IMR-90 (cell line): ENCODE measurements at regions not wholly inside any gene's neighbourhood (a gene's known extent, or its start where the extent isn't known, plus 50 kb on each side); places are given as distances from the start of the nearest gene placed in this dataset.

Source experiments
- ATAC-seq: fragments of 200-7000 bp; cut with Tn5 transposase; 2 replicates; pipeline ENCODE4 v1.9.1; 2020; ENCODE audit warnings: low read depth, mild to moderate bottlenecking, moderate library complexity
- BruUV-seq: library from RNA; stranded (reverse); fragments of 400-500 nt; replicated peaks from 2 replicates; lab custom pipeline; 2021; lab: Mats Ljungman, UMichigan
- CTCF ChIA-PET: fragments of 300-600 bp; formaldehyde crosslinking; extraction: SDS; loops from one replicate; lab custom pipeline; 2021; ENCODE audit warnings: antibody characterized with exemption; lab: Yijun Ruan, JAX
- POLR2A ChIA-PET: fragments of 300-600 bp; sonication (Branson Sonifier 250); formaldehyde crosslinking; loops from one replicate; lab custom pipeline; 2022; ENCODE audit warnings: antibody characterized with exemption; ENCODE audit not compliant: unreplicated experiment; lab: Charles Lee
- DNase-seq: peaks from one replicate; pipeline ENCODE4 v3.0.0; 2013
- H2AFZ ChIP-seq: replicated peaks from 2 replicates; pipeline ENCODE3; 2013; ENCODE audit warnings: low read length, mild to moderate bottlenecking; ENCODE audit not compliant: poor library complexity
- H2AK5ac ChIP-seq: 2 replicates; pipeline ENCODE4 v1.6.1; 2013; ENCODE audit warnings: low read depth, low read length, inconsistent platforms
- H2AK9ac ChIP-seq: replicated peaks from 2 replicates; pipeline ENCODE3; 2013; ENCODE audit warnings: mild to moderate bottlenecking, low read depth, low read length, moderate library complexity; ENCODE audit not compliant: poor library complexity
- H2BK120ac ChIP-seq: 2 replicates; pipeline ENCODE4 v1.6.1; 2013; ENCODE audit warnings: low read depth, low read length, inconsistent platforms
- H2BK15ac ChIP-seq: 3 replicates; pipeline ENCODE4 v1.6.1; 2013; ENCODE audit warnings: low read depth, low read length, inconsistent platforms
- H2BK20ac ChIP-seq: 2 replicates; pipeline ENCODE4 v1.6.1; 2013; ENCODE audit warnings: low read depth, mild to moderate bottlenecking, inconsistent platforms, low read length, moderate library complexity
- H2BK5ac ChIP-seq: 2 replicates; pipeline ENCODE4 v1.6.1; 2013; ENCODE audit warnings: mild to moderate bottlenecking, low read depth, low read length, inconsistent platforms; ENCODE audit not compliant: poor library complexity, severe bottlenecking
- H3K14ac ChIP-seq: replicated peaks from 2 replicates; pipeline ENCODE4 v1.6.1; 2013; ENCODE audit warnings: low read depth, low read length, inconsistent platforms
- H3K18ac ChIP-seq: 2 replicates; pipeline ENCODE4 v1.6.1; 2013; ENCODE audit warnings: low read depth, low read length, control low read depth
- H3K23ac ChIP-seq: 2 replicates; pipeline ENCODE4 v1.6.1; 2013; ENCODE audit warnings: low read depth, low read length, inconsistent platforms
- H3K27ac ChIP-seq: 2 replicates; pipeline ENCODE4 v1.5.1; 2013; ENCODE audit warnings: mild to moderate bottlenecking, control low read depth, low read length; ENCODE audit not compliant: insufficient read depth
- H3K27me3 ChIP-seq: 2 replicates; pipeline ENCODE4 v1.6.1; 2013; ENCODE audit warnings: low read length; ENCODE audit not compliant: control insufficient read depth, insufficient read depth
- H3K36me3 ChIP-seq: 2 replicates; pipeline ENCODE4 v1.6.1; 2013; ENCODE audit warnings: low read length, mixed read lengths; ENCODE audit not compliant: control insufficient read depth, insufficient read depth
- H3K4ac ChIP-seq: 2 replicates; pipeline ENCODE4 v1.6.1; 2013; ENCODE audit warnings: low read depth, low read length, inconsistent platforms
- H3K4me1 ChIP-seq: 2 replicates; pipeline ENCODE4 v1.6.1; 2013; ENCODE audit warnings: low read length, mixed read lengths; ENCODE audit not compliant: control insufficient read depth, insufficient read depth
- H3K4me2 ChIP-seq: 2 replicates; pipeline ENCODE4 v1.6.1; 2013; ENCODE audit warnings: low read depth, mild to moderate bottlenecking, control low read depth, low read length, moderate library complexity
- H3K4me3 ChIP-seq: 2 replicates; pipeline ENCODE4 v1.5.1; 2013; ENCODE audit warnings: low read depth, mild to moderate bottlenecking, control low read depth, low read length, moderate library complexity; ENCODE audit not compliant: insufficient read depth
- H3K56ac ChIP-seq: 2 replicates; pipeline ENCODE4 v1.6.1; 2013; ENCODE audit warnings: low read length, inconsistent platforms; ENCODE audit not compliant: insufficient read depth; ENCODE audit errors: extremely low read depth
- H3K79me1 ChIP-seq, 2 experiments: 2 replicates each; pipeline ENCODE4 v1.6.1; 2013; ENCODE audit warnings: low read length in 2 of 2, inconsistent platforms in 1 of 2, low read depth in 1 of 2
- H3K9ac ChIP-seq: 2 replicates; pipeline ENCODE4 v1.6.1; 2013; ENCODE audit warnings: low read depth, low read length, control low read depth
- H3K9me1 ChIP-seq: 2 replicates; pipeline ENCODE4 v1.6.1; 2013; ENCODE audit warnings: low read length, inconsistent platforms; ENCODE audit not compliant: insufficient read depth
- H3K9me3 ChIP-seq: 2 replicates; pipeline ENCODE4 v1.6.1; 2013; ENCODE audit warnings: low read length; ENCODE audit not compliant: control insufficient read depth, insufficient read depth
- H4K20me1 ChIP-seq: 2 replicates; pipeline ENCODE4 v1.6.1; 2013; ENCODE audit warnings: low read length, inconsistent platforms; ENCODE audit not compliant: insufficient read depth
- H4K5ac ChIP-seq: 2 replicates; pipeline ENCODE4 v1.6.1; 2013; ENCODE audit warnings: mild to moderate bottlenecking, low read depth, low read length, control low read depth
- H4K8ac ChIP-seq, 2 experiments: 2 replicates each; pipeline ENCODE4 v1.6.1; 2013; ENCODE audit warnings: low read depth in 2 of 2, low read length in 2 of 2, control low read depth in 1 of 2, inconsistent platforms in 1 of 2
- H4K91ac ChIP-seq: 2 replicates; pipeline ENCODE4 v1.6.1; 2013; ENCODE audit warnings: low read depth, low read length, inconsistent platforms; ENCODE audit not compliant: insufficient read depth
- BHLHE40 ChIP-seq: fragments of 150-350 bp; IDR thresholded peaks from 2 replicates; pipeline ENCODE4 v1.6.1; 2016; ENCODE audit warnings: mild to moderate bottlenecking, low read depth, low read length
- CEBPB ChIP-seq: IDR thresholded peaks from 2 replicates; pipeline ENCODE4 v1.6.1; 2012; ENCODE audit warnings: low read depth, low read length, improper control_type of control experiment
- CHD1 ChIP-seq: IDR thresholded peaks from 2 replicates; pipeline ENCODE4 v1.6.1; 2012; ENCODE audit warnings: low read depth, low read length, improper control_type of control experiment
- CTCF ChIP-seq: conservative IDR thresholded peaks from 2 replicates; pipeline ENCODE4 v1.5.1; 2012; ENCODE audit warnings: mild to moderate bottlenecking, low read depth, low read length, improper control_type of control experiment
- ELK1 ChIP-seq: fragments of 150-350 bp; IDR thresholded peaks from 2 replicates; pipeline ENCODE4 v1.6.1; 2016; ENCODE audit warnings: low read depth, mild to moderate bottlenecking, low read length, moderate library complexity, borderline replicate concordance
- FOS ChIP-seq: fragments of 150-350 bp; IDR thresholded peaks from 2 replicates; pipeline ENCODE4 v1.6.1; 2016; ENCODE audit warnings: low read depth, low read length
- MAFK ChIP-seq: IDR thresholded peaks from 2 replicates; pipeline ENCODE4 v1.6.1; 2012; ENCODE audit warnings: low read depth, low read length, improper control_type of control experiment
- MAZ ChIP-seq: IDR thresholded peaks from 2 replicates; pipeline ENCODE4 v1.6.1; 2012; ENCODE audit warnings: low read depth, mild to moderate bottlenecking, low read length, improper control_type of control experiment, moderate library complexity, borderline replicate concordance
- MXI1 ChIP-seq: IDR thresholded peaks from 2 replicates; pipeline ENCODE4 v1.6.1; 2012; ENCODE audit warnings: low read depth, mild to moderate bottlenecking, low read length, moderate library complexity, borderline replicate concordance
- NFE2L2 ChIP-seq: fragments of 150-350 bp; IDR thresholded peaks from 2 replicates; pipeline ENCODE4 v1.6.1; 2016; ENCODE audit warnings: low read depth, mild to moderate bottlenecking, low read length
- POLR2A ChIP-seq: IDR thresholded peaks from 2 replicates; pipeline ENCODE4 v1.6.1; 2012; ENCODE audit warnings: mild to moderate bottlenecking, low read depth, low read length
- RAD21 ChIP-seq: IDR thresholded peaks from 2 replicates; pipeline ENCODE4 v1.6.1; 2012; ENCODE audit warnings: low read length, improper control_type of control experiment
- RCOR1 ChIP-seq: IDR thresholded peaks from 2 replicates; pipeline ENCODE4 v1.6.1; 2012; ENCODE audit warnings: mild to moderate bottlenecking, low read length, improper control_type of control experiment; ENCODE audit not compliant: insufficient replicate concordance
- RFX5 ChIP-seq: IDR thresholded peaks from 2 replicates; pipeline ENCODE4 v1.8.0; 2012; ENCODE audit warnings: low read depth, mild to moderate bottlenecking, low read length, moderate library complexity
- SMC3 ChIP-seq: fragments of 150-350 bp; IDR thresholded peaks from 2 replicates; pipeline ENCODE4 v1.6.1; 2016; ENCODE audit warnings: low read depth, mild to moderate bottlenecking, antibody characterized with exemption, low read length, moderate library complexity
- USF2 ChIP-seq: fragments of 150-350 bp; IDR thresholded peaks from 2 replicates; pipeline ENCODE4 v1.6.1; 2017; ENCODE audit warnings: mild to moderate bottlenecking, antibody characterized with exemption, low read length, low read depth
- WGBS, 2 experiments: methylation state at CpG; one replicate each; pipeline versions ENCODE4 v1.1.5 to v1.1.7; 2013; ENCODE audit warnings: missing lambda C conversion rate in 2 of 2; ENCODE audit not compliant: insufficient read length in 1 of 2; ENCODE audit errors: extremely low coverage in 2 of 2; 5-methylcytosine and 5-hydroxymethylcytosine counted together
- dilution Hi-C: fragments of 300-500 bp; cut with HindIII; formaldehyde crosslinking; loops from one replicate; pipeline ENCODE4 v1.14.3; 2018; ENCODE audit warnings: low sequenced_read_pairs; ENCODE audit not compliant: unreplicated experiment
- in situ Hi-C: fragments of 300-500 bp; cut with MboI; formaldehyde crosslinking; loops from 3 replicates; pipeline ENCODE4 v1.14.3; 2019; ENCODE audit warnings: low sequenced_read_pairs, inconsistent platforms, mixed read lengths
- intact Hi-C: fragments of 100-400 bp; cut with micrococcal nuclease; formaldehyde crosslinking; loops from 2 replicates; pipeline ENCODE4 v1.10.0; 2022

DNA sequence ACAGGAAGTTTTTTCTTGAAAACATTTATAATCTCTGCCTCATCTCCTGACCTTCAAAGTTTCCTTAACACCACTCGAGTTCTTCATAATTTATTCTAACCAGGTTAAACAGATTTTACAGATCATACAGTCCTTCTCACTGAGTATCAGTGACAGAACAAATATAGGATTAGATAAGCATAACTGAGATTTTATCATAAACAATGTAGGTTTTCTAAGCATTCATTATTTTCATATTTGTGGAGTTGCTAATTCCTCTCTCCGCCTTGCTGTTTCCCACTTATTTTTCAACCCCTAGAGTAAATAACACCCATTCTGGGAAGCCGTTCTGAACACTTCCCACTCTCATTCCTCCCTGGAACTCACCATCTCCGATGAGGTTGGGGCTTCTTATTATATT lies 229.9 kb downstream of the HACE1 start:
- H3K56ac ChIP-seq, result no peak overlapping the region
- no peak overlapping the region for H3K27ac ChIP-seq
- ATAC-seq (no peak), DNase-seq (no peak)
- intact Hi-C loops (no loop called here), in situ Hi-C loops (no loop called here), dilution Hi-C loops (no loop called here)
- TF ChIP-seq MAZ, result no peak
- TF ChIP-seq BHLHE40, result no peak
- TF ChIP-seq USF2, result no peak
- no peak for TF ChIP-seq RFX5
- TF ChIP-seq RCOR1, result no peak
- no peak for TF ChIP-seq MXI1
- no peak for TF ChIP-seq NFE2L2
- TF ChIP-seq CHD1, result no peak
- TF ChIP-seq POLR2A, result no peak
- no peak for TF ChIP-seq CEBPB
- no peak for TF ChIP-seq MAFK
- no peak for TF ChIP-seq FOS
- TF ChIP-seq ELK1, result no peak
- no peak for TF ChIP-seq CTCF
- TF ChIP-seq RAD21, result no peak
- TF ChIP-seq SMC3, result no peak
- no peak overlapping the region for H2AK9ac ChIP-seq
- no peak overlapping the region for H4K91ac ChIP-seq
- no CpG with 5 or more reads among the region's 4 CpGs for WGBS, 2 experiments
- H3K9ac ChIP-seq, result no peak overlapping the region
- no peaks in the 10 kb centered on the region for H3K9me3 ChIP-seq
- H3K14ac ChIP-seq, result no peak overlapping the region
- POLR2A ChIA-PET, result no interaction called here
- CTCF ChIA-PET, result interaction anchor here (1.5 kb wide), 1 partner anchor 10 kb away, joined by 3 read pairs; no protein-coding TSS in a partner anchor
- no peak overlapping the region for H2BK20ac ChIP-seq
- no peak overlapping the region for H2BK15ac ChIP-seq
- H3K23ac ChIP-seq, result no peak overlapping the region
- H2BK120ac ChIP-seq, result no peak overlapping the region
- H2AFZ ChIP-seq, result no peak overlapping the region
- no peak overlapping the region for H3K4me2 ChIP-seq
- H4K20me1 ChIP-seq, result no peaks in the 10 kb centered on the region
- no peak overlapping the region for H3K4ac ChIP-seq
- no peak overlapping the region for H4K5ac ChIP-seq
- no peak overlapping the region for H3K4me3 ChIP-seq
- H3K9me1 ChIP-seq, result no peaks in the 10 kb centered on the region
- no peak overlapping the region for H2BK5ac ChIP-seq
- BruUV-seq, result no TSS peak
- H4K8ac ChIP-seq, result no peak overlapping the region
- H2AK5ac ChIP-seq, result no peak overlapping the region
- H3K18ac ChIP-seq, result no peak overlapping the region
- no peaks in the 10 kb centered on the region for H3K36me3 ChIP-seq
- H3K27me3 ChIP-seq, result no peaks in the 10 kb centered on the region; the same call in 1 of the 2 replicates
- no peaks in the 10 kb centered on the region for H3K4me1 ChIP-seq
- H3K79me1 ChIP-seq, result no peaks in the 10 kb centered on the region
